ENCODE measurements at regions not wholly inside any gene's neighbourhood (a gene's known extent, or its start where the extent isn't known, plus 50 kb on each side); places are given as distances from the start of the nearest gene placed in this dataset.

GRCh38 chr1:234936612-234937389 lies 191.8 kb downstream of the TOMM20 start:
- DNase-seq (ENCODE audit: low spot score), result no peak

- DNase-seq (ENCODE audit: low spot score), result peak; percentile 29
These were observed 194.0 kb downstream of the TOMM20 start for GRCh38 chr1:234934611-234935033.

- no peak for DNase-seq (ENCODE audit: low spot score)
These were observed 195.2 kb downstream of the TOMM20 start for GRCh38 chr1:234933475-234933874.

- no peak for DNase-seq (ENCODE audit: low spot score)
These were observed 195.9 kb downstream of the TOMM20 start for GRCh38 chr1:234932511-234933430.

- no peak for DNase-seq (ENCODE audit: low spot score)
These were observed 196.5 kb downstream of the TOMM20 start for GRCh38 chr1:234932106-234932505.

GRCh38 chr1:234931404-234931973 lies 197.1 kb downstream of the TOMM20 start:
- no peak for DNase-seq (ENCODE audit: low spot score)

GRCh38 chr1:234929369-234929768 lies 199.3 kb downstream of the TOMM20 start:
- no peak for DNase-seq (ENCODE audit: low spot score)

GRCh38 chr1:234928642-234929041 lies 200.0 kb downstream of the TOMM20 start:
- no peak for DNase-seq (ENCODE audit: low spot score)

- no peak for DNase-seq (ENCODE audit: low spot score)
These were observed 200.5 kb downstream of the TOMM20 start for GRCh38 chr1:234927971-234928640.

GRCh38 chr1:234927312-234927970 lies 201.2 kb downstream of the TOMM20 start:
- DNase-seq (ENCODE audit: low spot score), result no peak

- DNase-seq (ENCODE audit: low spot score), result no peak
These were observed 201.9 kb downstream of the TOMM20 start for GRCh38 chr1:234926559-234927311.

GRCh38 chr1:234926264-234926558 lies 202.4 kb downstream of the TOMM20 start:
- DNase-seq (ENCODE audit: low spot score), result no peak

- peak; percentile 93 for DNase-seq (ENCODE audit: low spot score)
These were observed 203.0 kb downstream of the TOMM20 start for GRCh38 chr1:234925440-234926263.

GRCh38 chr1:234924450-234925355 lies 203.9 kb downstream of the TOMM20 start:
- DNase-seq (ENCODE audit: low spot score), result no peak

- no peak for DNase-seq (ENCODE audit: low spot score)
These were observed 205.0 kb downstream of the TOMM20 start for GRCh38 chr1:234923626-234924025.

- no peak for DNase-seq (ENCODE audit: low spot score)
These were observed 205.7 kb downstream of the TOMM20 start for GRCh38 chr1:234922987-234923386.

GRCh38 chr1:234921266-234922062 lies 207.2 kb downstream of the TOMM20 start:
- DNase-seq (ENCODE audit: low spot score), result no peak

GRCh38 chr1:234920843-234921140 lies 207.8 kb downstream of the TOMM20 start:
- no peak for DNase-seq (ENCODE audit: low spot score)

Measured in H4 (cell line).